K562 (cell line): ENCODE measurements at regions not wholly inside any gene's neighbourhood (a gene's known extent, or its start where the extent isn't known, plus 50 kb on each side); places are given as distances from the start of the nearest gene placed in this dataset.

Source experiments
- ATAC-seq: fragments of 200-7000 bp; cut with Tn5 transposase; 3 replicates; pipeline ENCODE4 v1.9.1; 2020; ENCODE audit warnings: moderate library complexity
- BruUV-seq: library from RNA; stranded (reverse); fragments of 400-500 nt; replicated peaks from 2 replicates; lab custom pipeline; 2021; lab: Mats Ljungman, UMichigan
- CTCF ChIA-PET: fragments of 300-600 bp; formaldehyde crosslinking; extraction: SDS; loops from one replicate; lab custom pipeline; 2021; ENCODE audit warnings: low intra/inter-chr PET ratio; lab: Yijun Ruan, JAX
- POLR2A ChIA-PET: fragments of 300-600, 350-650 bp; sonication (Branson Sonifier 250); formaldehyde crosslinking; extraction: SDS; loops from one replicate; lab custom pipeline; 2021; ENCODE audit warnings: antibody characterized with exemption, inconsistent platforms; lab: Yijun Ruan, JAX
- DNase-seq, 4 experiments: peaks; one replicate each; pipeline versions ENCODE4 v3.0.0 to v3.0.0-alpha.2; 2011 to 2018; ENCODE audit warnings: low spot score in 3 of 4, mixed read lengths in 3 of 4; ENCODE audit errors: extremely low read depth in 1 of 4
- FAIRE-seq: peaks from 2 replicates; lab custom pipeline; 2011; peaks lifted over from hg19 to GRCh38; lab: Jason Lieb, UNC
- H2AFZ ChIP-seq: 2 replicates; pipeline ENCODE4 v1.6.0; 2011; ENCODE audit warnings: low read depth, low read length, control low read depth, inconsistent platforms
- H3K27ac ChIP-seq: fragments of 200-600 bp; 3 replicates; pipeline ENCODE4 v1.8.0; 2011; ENCODE audit warnings: low read depth, mild to moderate bottlenecking, control low read depth, inconsistent platforms, low read length, moderate library complexity, mixed read lengths; ENCODE audit errors: extremely low read depth
- H3K27me3 ChIP-seq, 2 experiments: fragments of 300-600 bp in 1 of 2; 2 replicates in 1 of 2; 3 replicates in 1 of 2; pipeline versions ENCODE4 v1.6.0 to v1.8.0; 2011; ENCODE audit warnings: inconsistent platforms in 2 of 2, low read length in 2 of 2, mild to moderate bottlenecking in 1 of 2, mixed read lengths in 1 of 2, moderate library complexity in 1 of 2; ENCODE audit not compliant: control insufficient read depth in 2 of 2, insufficient read depth in 2 of 2
- H3K36me3 ChIP-seq: fragments of 300-600 bp; 3 replicates; pipeline ENCODE4 v1.8.0; 2011; ENCODE audit warnings: mild to moderate bottlenecking, low read length, inconsistent platforms; ENCODE audit not compliant: control insufficient read depth, insufficient read depth
- H3K4me1 ChIP-seq, 2 experiments: fragments of 200-600 bp in 1 of 2; replicated peaks in 1 of 2; 2 replicates in 1 of 2; 3 replicates in 1 of 2; pipeline versions ENCODE4 v1.5.1 to v1.8.0; 2011; ENCODE audit warnings: inconsistent platforms in 2 of 2, low read length in 2 of 2, mild to moderate bottlenecking in 1 of 2, mixed read lengths in 1 of 2, moderate library complexity in 1 of 2; ENCODE audit not compliant: control insufficient read depth in 2 of 2, insufficient read depth in 2 of 2
- H3K4me2 ChIP-seq: 2 replicates; pipeline ENCODE4 v1.6.1; 2011; ENCODE audit warnings: low read length, control low read depth, inconsistent platforms, mixed read lengths; ENCODE audit not compliant: insufficient read depth
- H3K4me3 ChIP-seq: fragments of 200-600 bp; sonication (generic), shearing (Covaris generic); 2 replicates; pipeline ENCODE4 v1.5.1; 2016; ENCODE audit warnings: control low read depth, inconsistent platforms
- H3K79me2 ChIP-seq: fragments of 200-600 bp; 3 replicates; pipeline ENCODE4 v1.8.0; 2011; ENCODE audit warnings: low read length, inconsistent platforms; ENCODE audit not compliant: control insufficient read depth, insufficient read depth
- H3K9ac ChIP-seq, 2 experiments: 2 replicates each; pipeline versions ENCODE4 v1.6.0 to v1.6.1; 2011; ENCODE audit warnings: low read depth in 2 of 2, low read length in 2 of 2, control low read depth in 1 of 2, inconsistent platforms in 1 of 2, mild to moderate bottlenecking in 1 of 2, mixed read lengths in 1 of 2; ENCODE audit not compliant: insufficient read depth in 1 of 2
- H3K9me1 ChIP-seq: one replicate; pipeline ENCODE4 v1.6.0; 2011; ENCODE audit warnings: inconsistent platforms, mild to moderate bottlenecking, low read length, moderate library complexity; ENCODE audit not compliant: control insufficient read depth, insufficient read depth
- H3K9me3 ChIP-seq: replicated peaks from 2 replicates; pipeline ENCODE4 v1.5.1; 2011; ENCODE audit warnings: low read depth, low read length, inconsistent platforms; ENCODE audit not compliant: control insufficient read depth, insufficient read depth
- H4K20me1 ChIP-seq: replicated peaks from 2 replicates; pipeline ENCODE4 v1.6.1; 2011; ENCODE audit warnings: low read length, inconsistent platforms, mixed read lengths; ENCODE audit not compliant: control insufficient read depth, insufficient read depth
- ELK1 ChIP-seq: sonication (generic); formaldehyde crosslinking; IDR thresholded peaks from 2 replicates; pipeline ENCODE4 v1.8.1; 2022; ENCODE audit warnings: missing genetic modification reagents
- FOSL1 ChIP-seq: fragments of 200-800 bp; sonication (Bioruptor generic); conservative IDR thresholded peaks from 2 replicates; pipeline ENCODE4 v1.6.1; 2016; ENCODE audit warnings: missing genetic modification characterization, missing compliant biosample characterization
- NFRKB ChIP-seq: fragments of 450-650 bp; IDR thresholded peaks from 2 replicates; pipeline ENCODE4 v1.6.1; 2016; ENCODE audit warnings: low read depth
- SAP30 ChIP-seq: fragments of 200-600 bp; sonication (generic); IDR thresholded peaks from 2 replicates; pipeline ENCODE4 v1.6.1; 2012; ENCODE audit warnings: borderline replicate concordance, low read depth, mild to moderate bottlenecking, moderate library complexity, low read length, control low read depth, inconsistent platforms; ENCODE audit not compliant: insufficient read depth, poor library complexity, severe bottlenecking
- SNIP1 ChIP-seq: fragments of 450-650 bp; IDR thresholded peaks from 2 replicates; pipeline ENCODE4 v1.7.1; 2017; ENCODE audit warnings: low read depth, mild to moderate bottlenecking
- SP1 ChIP-seq: sonication (generic); formaldehyde crosslinking; IDR thresholded peaks from 2 replicates; pipeline ENCODE4 v1.8.1; 2022; ENCODE audit warnings: mild to moderate bottlenecking, missing genetic modification reagents
- ZNF408 ChIP-seq: fragments of 250-450 bp; sonication (Bioruptor Pico); IDR thresholded peaks from 2 replicates; pipeline ENCODE4 v1.4.0; 2020; ENCODE audit warnings: low read depth, mild to moderate bottlenecking, moderate library complexity
- WGBS: fragments of 100-300 bp; shearing (Covaris generic); methylation state at CpG from one replicate; pipeline ENCODE4 v1.1.6; 2016; ENCODE audit warnings: low coverage, mixed read lengths; ENCODE audit not compliant: insufficient coverage; ENCODE audit errors: missing lambda C conversion rate; 5-methylcytosine and 5-hydroxymethylcytosine counted together
- in situ Hi-C: fragments of 300-500 bp; cut with MboI; formaldehyde crosslinking; loops from 4 replicates; pipeline ENCODE4 v1.15.0; 2018; ENCODE audit warnings: inconsistent platforms, mixed read lengths
- intact Hi-C: fragments of 100-400 bp; cut with micrococcal nuclease; formaldehyde crosslinking; loops from 2 replicates; pipeline ENCODE4 v1.14.2; 2022

GRCh38 chr4:158071931-158072330 is 100.9 kb downstream of the GASK1B start:
- intact Hi-C loops (no loop called here), in situ Hi-C loops (no loop called here)
- Histone ChIP-seq H3K79me2 (no peaks in the 10 kb centered on the region), H3K36me3 (no peaks in the 10 kb centered on the region), H4K20me1 (no peaks in the 10 kb centered on the region), H3K9me1 (no peaks in the 10 kb centered on the region), H3K27ac (no peak overlapping the region), H3K4me2 (no peak overlapping the region), H3K27me3 (no peaks in the 10 kb centered on the region), H3K4me1 (no peaks in the 10 kb centered on the region), H3K9me3 (0 out of 2 replicates have a peak, but pooled peaks cover 1% of the 10 kb centered on the region), H3K4me3 (no peak overlapping the region), H2AFZ (no peak overlapping the region), H3K9ac (no peak overlapping the region)
- BruUV-seq: no TSS peak
- POLR2A ChIA-PET: no interaction called here
- CTCF ChIA-PET: no interaction called here
- ATAC-seq: no peak
- FAIRE-seq: no peak
- DNase-seq: no peak
- TF ChIP-seq ELK1 (CRISPR knock-in tag): no peak
- TF ChIP-seq ZNF408 (CRISPR knock-in tag): no peak
- no peak for TF ChIP-seq SAP30
- no peak for TF ChIP-seq SP1
- TF ChIP-seq FOSL1 (tag): no peak
- no peak for TF ChIP-seq NFRKB
- no peak for TF ChIP-seq SNIP1
- 1% methylated on average over 4 of the region's 4 CpGs for WGBS
